ENCODE measurements at regions not wholly inside any gene's neighbourhood (a gene's known extent, or its start where the extent isn't known, plus 50 kb on each side); places are given as distances from the start of the nearest gene placed in this dataset.

DNA sequence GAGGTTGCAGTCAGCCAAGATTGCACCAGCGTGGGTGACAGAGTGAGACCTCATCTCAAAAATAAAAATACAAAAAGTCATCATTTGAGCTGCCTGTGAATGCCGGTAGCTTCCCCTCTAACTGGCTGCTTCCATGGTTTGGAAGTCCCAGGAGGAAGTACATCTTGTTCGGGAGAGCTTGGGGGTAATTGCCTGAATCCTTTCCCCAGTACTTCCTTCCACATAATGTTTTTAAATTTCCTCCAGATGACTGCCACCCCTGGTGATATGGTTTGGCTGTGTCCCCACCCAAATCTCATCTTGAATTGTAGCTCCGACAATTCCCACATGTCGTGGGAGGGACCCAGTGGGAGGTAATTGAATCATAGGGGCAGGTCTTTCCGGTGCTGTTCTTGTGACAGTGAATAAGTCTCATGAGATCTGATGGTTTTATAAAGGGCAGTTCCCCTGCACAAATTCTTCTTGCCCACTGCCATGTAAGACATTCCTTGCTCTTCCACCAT, 87.2 kb downstream of the SPRING1 start:
- no peak for DNase-seq
- H3K36me3 ChIP-seq, result no peaks in the 10 kb centered on the region
- H3K4me3 ChIP-seq, result no peak overlapping the region
- no peaks in the 10 kb centered on the region for H3K27me3 ChIP-seq
- no peaks in the 10 kb centered on the region for H3K4me1 ChIP-seq (ENCODE audit: insufficient read depth)
- 86 to 94% (median 91%) methylated on average over 6 of the region's 6 CpGs for WGBS, 3 donors
- no peak overlapping the region for H3K27ac ChIP-seq
- no peaks in the 10 kb centered on the region for H3K9me3 ChIP-seq
- TF ChIP-seq POLR2A (IDR thresholded peaks at IDR 0.05), result no peak
- TF ChIP-seq, protein P1, sequence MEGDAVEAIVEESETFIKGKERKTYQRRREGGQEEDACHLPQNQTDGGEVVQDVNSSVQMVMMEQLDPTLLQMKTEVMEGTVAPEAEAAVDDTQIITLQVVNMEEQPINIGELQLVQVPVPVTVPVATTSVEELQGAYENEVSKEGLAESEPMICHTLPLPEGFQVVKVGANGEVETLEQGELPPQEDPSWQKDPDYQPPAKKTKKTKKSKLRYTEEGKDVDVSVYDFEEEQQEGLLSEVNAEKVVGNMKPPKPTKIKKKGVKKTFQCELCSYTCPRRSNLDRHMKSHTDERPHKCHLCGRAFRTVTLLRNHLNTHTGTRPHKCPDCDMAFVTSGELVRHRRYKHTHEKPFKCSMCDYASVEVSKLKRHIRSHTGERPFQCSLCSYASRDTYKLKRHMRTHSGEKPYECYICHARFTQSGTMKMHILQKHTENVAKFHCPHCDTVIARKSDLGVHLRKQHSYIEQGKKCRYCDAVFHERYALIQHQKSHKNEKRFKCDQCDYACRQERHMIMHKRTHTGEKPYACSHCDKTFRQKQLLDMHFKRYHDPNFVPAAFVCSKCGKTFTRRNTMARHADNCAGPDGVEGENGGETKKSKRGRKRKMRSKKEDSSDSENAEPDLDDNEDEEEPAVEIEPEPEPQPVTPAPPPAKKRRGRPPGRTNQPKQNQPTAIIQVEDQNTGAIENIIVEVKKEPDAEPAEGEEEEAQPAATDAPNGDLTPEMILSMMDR (IDR thresholded peaks at IDR 0.05), result no peak
- no peak for TF ChIP-seq EP300 (IDR thresholded peaks at IDR 0.05)
- intact Hi-C loops (cut with DNase I), result no loop called here

GRCh38 chr12:116650062-116650461, 87.8 kb downstream of the SPRING1 start:
- no peaks in the 10 kb centered on the region for H3K27me3 ChIP-seq
- no peak overlapping the region for H3K27ac ChIP-seq
- H3K4me3 ChIP-seq, result no peak overlapping the region
- H3K4me1 ChIP-seq (ENCODE audit: insufficient read depth), result no peaks in the 10 kb centered on the region
- no peaks in the 10 kb centered on the region for H3K36me3 ChIP-seq
- TF ChIP-seq, protein P1 (IDR thresholded peaks at IDR 0.05), result no peak
- TF ChIP-seq EP300 (IDR thresholded peaks at IDR 0.05) (no peak), POLR2A (IDR thresholded peaks at IDR 0.05) (no peak)
- no peaks in the 10 kb centered on the region for H3K9me3 ChIP-seq
- intact Hi-C loops (cut with DNase I), result no loop called here
- 81 to 91% (median 86%) methylated on average over 2 of the region's 2 CpGs for WGBS, 3 donors
- no peak for DNase-seq

DNA sequence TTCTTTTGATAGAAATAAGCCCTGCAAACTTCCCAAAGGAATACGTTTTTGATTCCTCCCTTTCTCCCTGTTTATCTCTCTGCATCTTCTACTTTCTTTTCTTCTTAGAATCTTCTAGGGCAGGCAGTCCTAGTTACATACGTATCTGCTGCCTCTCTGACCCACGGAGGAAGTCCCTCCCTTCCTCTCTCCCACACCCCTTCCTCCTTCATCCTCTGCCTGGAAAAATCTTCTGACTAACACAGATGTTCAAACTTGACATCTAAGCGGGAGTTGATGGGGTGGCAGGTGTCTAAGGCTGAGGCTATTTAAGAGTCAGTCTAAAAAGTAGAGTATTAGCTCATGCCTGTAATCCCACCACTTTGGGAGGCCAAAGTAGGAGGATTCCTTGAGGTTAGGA, 88.6 kb downstream of the MAP1LC3B2 start:
- Histone ChIP-seq H3K27me3 (no peaks in the 10 kb centered on the region), H3K27ac (no peak overlapping the region), H3K9me3 (no peaks in the 10 kb centered on the region), H3K4me1 (ENCODE audit: insufficient read depth) (no peaks in the 10 kb centered on the region), H3K4me3 (no peak overlapping the region), H3K36me3 (no peaks in the 10 kb centered on the region)
- TF ChIP-seq EP300 (IDR thresholded peaks at IDR 0.05) (no peak), POLR2A (IDR thresholded peaks at IDR 0.05) (no peak)
- TF ChIP-seq, protein P1 (IDR thresholded peaks at IDR 0.05), result no peak
- no peak for DNase-seq
- intact Hi-C loops (cut with DNase I), result no loop called here
- WGBS, 3 donors, result 50 to 57% (median 57%) methylated on average over 4 of the region's 4 CpGs

DNA sequence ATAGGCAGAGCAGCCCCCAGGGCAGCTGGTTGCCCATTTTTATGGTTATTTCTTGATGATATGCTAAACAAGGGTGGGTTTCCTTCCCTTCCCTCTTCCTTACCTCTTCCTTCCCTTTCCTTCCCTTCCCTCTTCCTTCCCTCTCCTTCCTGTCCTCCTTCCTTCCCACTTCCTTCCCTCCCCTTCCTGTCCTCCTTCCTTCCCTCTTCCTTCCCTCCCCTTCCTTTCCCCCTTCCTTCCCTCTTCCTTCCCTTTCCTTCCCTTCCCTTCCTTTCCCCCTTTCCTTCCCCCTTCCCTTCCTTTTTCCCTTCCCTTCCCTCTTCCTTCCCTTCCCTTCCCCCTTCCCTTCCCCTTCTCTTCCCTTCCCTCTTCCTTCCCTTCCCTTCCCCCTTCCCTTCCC, 87.7 kb downstream of the MAP1LC3B2 start:
- TF ChIP-seq, protein P1 (IDR thresholded peaks at IDR 0.05), result no peak
- TF ChIP-seq EP300 (IDR thresholded peaks at IDR 0.05) (no peak), POLR2A (IDR thresholded peaks at IDR 0.05) (no peak)
- no peaks in the 10 kb centered on the region for H3K4me1 ChIP-seq (ENCODE audit: insufficient read depth)
- H3K27me3 ChIP-seq, result no peaks in the 10 kb centered on the region
- H3K27ac ChIP-seq, result no peak overlapping the region
- H3K9me3 ChIP-seq, result no peaks in the 10 kb centered on the region
- no peaks in the 10 kb centered on the region for H3K36me3 ChIP-seq
- intact Hi-C loops (cut with DNase I), result no loop called here
- no peak overlapping the region for H3K4me3 ChIP-seq
- DNase-seq, result no peak

All from ovary (tissue), 7 donors.